GM19372 (cell line): ENCODE measurements at regions not wholly inside any gene's neighbourhood (a gene's known extent, or its start where the extent isn't known, plus 50 kb on each side); places are given as distances from the start of the nearest gene placed in this dataset.

Experiments used
- ATAC-seq: cut with Tn5 transposase; IDR thresholded peaks from one replicate; pipeline ENCODE4 v1.9.1; 2021; ENCODE audit warnings: mild to moderate bottlenecking, low read depth, moderate library complexity; ENCODE audit not compliant: unreplicated experiment

- no peak for ATAC-seq
Measured at GRCh38 chr13:77384999-77385398, 58.1 kb upstream of the MYCBP2 start.

GRCh38 chr13:77383097-77383496, 56.2 kb upstream of the MYCBP2 start:
- no peak for ATAC-seq

- ATAC-seq: no peak
Measured at GRCh38 chr13:77381059-77381458, 54.2 kb upstream of the MYCBP2 start.

GRCh38 chr13:77379508-77379907, 52.6 kb upstream of the MYCBP2 start:
- no peak for ATAC-seq

- ATAC-seq: no peak
Measured at GRCh38 chr13:77378662-77379061, 51.8 kb upstream of the MYCBP2 start.

GRCh38 chr13:77377016-77377415, 50.1 kb upstream of the MYCBP2 start:
- ATAC-seq: no peak
